ENCODE measurements at regions not wholly inside any gene's neighbourhood (a gene's known extent, or its start where the extent isn't known, plus 50 kb on each side); places are given as distances from the start of the nearest gene placed in this dataset.
"Not testable (repeated sequence)": the region's sequence is repeated elsewhere in the genome, so short reads cannot be mapped to it uniquely, and the experiment has no call there.

- DNase-seq (ENCODE audit: low read depth, low spot score) (no peak), FAIRE-seq (no peak)
- Histone ChIP-seq H3K79me2 (ENCODE audit: control insufficient read depth, insufficient read depth, low read length) (no peaks in the 10 kb centered on the region), H3K27me3 (ENCODE audit: control insufficient read depth in 2 of 2, insufficient read depth in 2 of 2, low read length in 2 of 2) (no peaks in the 10 kb centered on the region), H2AFZ (ENCODE audit: low read depth, low read length) (no peak overlapping the region), H3K9me1 (replicated peaks; ENCODE audit: control insufficient read depth, extremely low read depth, insufficient read depth, low read length) (no peaks in the 10 kb centered on the region), H3K36me3 (ENCODE audit: control insufficient read depth in 2 of 2, extremely low read depth in 1 of 2, insufficient read depth in 2 of 2, low read length in 2 of 2) (no peaks in the 10 kb centered on the region), H3K4me2 (ENCODE audit: insufficient read depth, low read length) (no peak overlapping the region), H3K4me1 (ENCODE audit: control insufficient read depth, extremely low read depth, insufficient read depth, low read length) (no peaks in the 10 kb centered on the region), H3K9me3 (replicated peaks; ENCODE audit: control insufficient read depth, insufficient read depth, low read length) (no peaks in the 10 kb centered on the region), H3K4me3 (replicated peaks in 1 of 3; ENCODE audit: insufficient read depth in 1 of 3, low read depth in 1 of 3, low read length in 3 of 3) (no peak overlapping the region), H3K27ac (ENCODE audit: insufficient read depth, low read depth, low read length) (no peak overlapping the region), H4K20me1 (replicated peaks; ENCODE audit: control insufficient read depth, extremely low read depth, insufficient read depth, low read length) (no peaks in the 10 kb centered on the region), H3K9ac (replicated peaks; ENCODE audit: extremely low read depth, insufficient read depth, low read length) (no peak overlapping the region)
- BruUV-seq (replicated peaks): no TSS peak
- TF ChIP-seq GATA2 (IDR thresholded peaks at IDR 0.05; ENCODE audit: insufficient read depth, insufficient read length, low read depth, low read length) (no peak), JUN (IDR thresholded peaks at IDR 0.05; ENCODE audit: borderline replicate concordance, insufficient read depth, insufficient read length, low read depth) (no peak), EZH2 (IDR thresholded peaks at IDR 0.05; ENCODE audit: borderline replicate concordance, low read depth, low read length, severe bottlenecking) (no peak), MYC (IDR thresholded peaks at IDR 0.05; ENCODE audit: low read depth, low read length) (no peak), FOS (IDR thresholded peaks at IDR 0.05; ENCODE audit: borderline replicate concordance, insufficient read depth, low read length) (no peak), POLR2AphosphoS5 (IDR thresholded peaks at IDR 0.05; ENCODE audit: insufficient read depth, low read depth, low read length) (no peak), POLR2A (IDR thresholded peaks at IDR 0.05; ENCODE audit: low read depth, low read length) (no peak)
- TF ChIP-seq, protein P1, sequence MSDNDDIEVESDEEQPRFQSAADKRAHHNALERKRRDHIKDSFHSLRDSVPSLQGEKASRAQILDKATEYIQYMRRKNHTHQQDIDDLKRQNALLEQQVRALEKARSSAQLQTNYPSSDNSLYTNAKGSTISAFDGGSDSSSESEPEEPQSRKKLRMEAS (IDR thresholded peaks at IDR 0.05; ENCODE audit: insufficient read depth, insufficient read length): no peak
- TF ChIP-seq, protein P2, sequence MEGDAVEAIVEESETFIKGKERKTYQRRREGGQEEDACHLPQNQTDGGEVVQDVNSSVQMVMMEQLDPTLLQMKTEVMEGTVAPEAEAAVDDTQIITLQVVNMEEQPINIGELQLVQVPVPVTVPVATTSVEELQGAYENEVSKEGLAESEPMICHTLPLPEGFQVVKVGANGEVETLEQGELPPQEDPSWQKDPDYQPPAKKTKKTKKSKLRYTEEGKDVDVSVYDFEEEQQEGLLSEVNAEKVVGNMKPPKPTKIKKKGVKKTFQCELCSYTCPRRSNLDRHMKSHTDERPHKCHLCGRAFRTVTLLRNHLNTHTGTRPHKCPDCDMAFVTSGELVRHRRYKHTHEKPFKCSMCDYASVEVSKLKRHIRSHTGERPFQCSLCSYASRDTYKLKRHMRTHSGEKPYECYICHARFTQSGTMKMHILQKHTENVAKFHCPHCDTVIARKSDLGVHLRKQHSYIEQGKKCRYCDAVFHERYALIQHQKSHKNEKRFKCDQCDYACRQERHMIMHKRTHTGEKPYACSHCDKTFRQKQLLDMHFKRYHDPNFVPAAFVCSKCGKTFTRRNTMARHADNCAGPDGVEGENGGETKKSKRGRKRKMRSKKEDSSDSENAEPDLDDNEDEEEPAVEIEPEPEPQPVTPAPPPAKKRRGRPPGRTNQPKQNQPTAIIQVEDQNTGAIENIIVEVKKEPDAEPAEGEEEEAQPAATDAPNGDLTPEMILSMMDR (IDR thresholded peaks at IDR 0.05; ENCODE audit: extremely low read depth in 1 of 2, insufficient read depth in 1 of 2, low read depth in 1 of 2, low read length in 2 of 2): no peak
- POLR2A ChIA-PET: no interaction called here
- CTCF ChIA-PET: interaction anchor here (1.8 kb wide), 1 partner anchor 10 kb away, joined by 4 read pairs; no protein-coding TSS in a partner anchor
- dilution Hi-C loops (cut with MboI; ENCODE audit: extremely low pct_ligation_motif_present, low sequenced_read_pairs): no loop called here
- intact Hi-C loops (cut with micrococcal nuclease): no loop called here
Measured at GRCh38 chr16:77514500-77515220, 79.8 kb upstream of the ADAMTS18 start.

- BruUV-seq (replicated peaks); H3K79me2 ChIP-seq (ENCODE audit: control insufficient read depth, insufficient read depth, low read length); H3K27ac ChIP-seq (ENCODE audit: insufficient read depth, low read depth, low read length); H3K9ac ChIP-seq (replicated peaks; ENCODE audit: extremely low read depth, insufficient read depth, low read length); H3K9me1 ChIP-seq (replicated peaks; ENCODE audit: control insufficient read depth, extremely low read depth, insufficient read depth, low read length); H3K27me3 ChIP-seq (ENCODE audit: control insufficient read depth in 2 of 2, insufficient read depth in 2 of 2, low read length in 2 of 2); FAIRE-seq; H3K9me3 ChIP-seq (replicated peaks; ENCODE audit: control insufficient read depth, insufficient read depth, low read length); dilution Hi-C loops (cut with MboI; ENCODE audit: extremely low pct_ligation_motif_present, low sequenced_read_pairs); H3K4me3 ChIP-seq (replicated peaks in 1 of 3; ENCODE audit: insufficient read depth in 1 of 3, low read depth in 1 of 3, low read length in 3 of 3); H2AFZ ChIP-seq (ENCODE audit: low read depth, low read length); H4K20me1 ChIP-seq (replicated peaks; ENCODE audit: control insufficient read depth, extremely low read depth, insufficient read depth, low read length); H3K4me2 ChIP-seq (ENCODE audit: insufficient read depth, low read length); DNase-seq (ENCODE audit: low read depth, low spot score); intact Hi-C loops (cut with micrococcal nuclease); H3K4me1 ChIP-seq (ENCODE audit: control insufficient read depth, extremely low read depth, insufficient read depth, low read length); H3K36me3 ChIP-seq (ENCODE audit: control insufficient read depth in 2 of 2, extremely low read depth in 1 of 2, insufficient read depth in 2 of 2, low read length in 2 of 2); POLR2A ChIA-PET; CTCF ChIA-PET: not testable (repeated sequence)
Measured at GRCh38 chr16:77525226-77525625, 90.4 kb upstream of the ADAMTS18 start.

All from endothelial cell of umbilical vein (primary cell).